ENCODE measurements at regions not wholly inside any gene's neighbourhood (a gene's known extent, or its start where the extent isn't known, plus 50 kb on each side); places are given as distances from the start of the nearest gene placed in this dataset.

DNA sequence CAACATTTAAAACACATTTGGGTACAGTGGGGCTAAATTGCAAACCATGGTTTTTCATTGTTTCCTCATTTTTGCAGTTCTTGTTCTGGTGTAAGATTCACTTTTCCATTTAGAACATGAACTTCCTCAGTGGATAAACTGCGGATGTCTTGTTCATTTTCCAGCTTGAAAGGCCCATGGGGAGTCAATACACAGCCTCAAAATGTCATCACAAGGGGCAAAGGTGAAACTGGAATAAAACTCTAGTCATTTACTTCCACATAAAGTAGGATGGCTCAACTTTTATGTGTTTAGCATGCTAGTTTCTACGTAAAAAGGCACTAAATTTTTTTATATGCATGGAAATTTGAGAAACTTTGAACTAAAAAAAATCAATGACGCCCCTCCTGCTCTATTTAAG lies 718.8 kb downstream of the TLR4 start:
- no peak for DNase-seq
- H3K27me3 ChIP-seq = no peaks in the 10 kb centered on the region
- H3K27ac ChIP-seq = no peak overlapping the region
- intact Hi-C loops (cut with DNase I; ENCODE audit: low total_unique reads) = no loop called here
- no peak overlapping the region for H3K4me3 ChIP-seq
- TF ChIP-seq POLR2A (IDR thresholded peaks at IDR 0.05) = no peak
- TF ChIP-seq, protein P1, sequence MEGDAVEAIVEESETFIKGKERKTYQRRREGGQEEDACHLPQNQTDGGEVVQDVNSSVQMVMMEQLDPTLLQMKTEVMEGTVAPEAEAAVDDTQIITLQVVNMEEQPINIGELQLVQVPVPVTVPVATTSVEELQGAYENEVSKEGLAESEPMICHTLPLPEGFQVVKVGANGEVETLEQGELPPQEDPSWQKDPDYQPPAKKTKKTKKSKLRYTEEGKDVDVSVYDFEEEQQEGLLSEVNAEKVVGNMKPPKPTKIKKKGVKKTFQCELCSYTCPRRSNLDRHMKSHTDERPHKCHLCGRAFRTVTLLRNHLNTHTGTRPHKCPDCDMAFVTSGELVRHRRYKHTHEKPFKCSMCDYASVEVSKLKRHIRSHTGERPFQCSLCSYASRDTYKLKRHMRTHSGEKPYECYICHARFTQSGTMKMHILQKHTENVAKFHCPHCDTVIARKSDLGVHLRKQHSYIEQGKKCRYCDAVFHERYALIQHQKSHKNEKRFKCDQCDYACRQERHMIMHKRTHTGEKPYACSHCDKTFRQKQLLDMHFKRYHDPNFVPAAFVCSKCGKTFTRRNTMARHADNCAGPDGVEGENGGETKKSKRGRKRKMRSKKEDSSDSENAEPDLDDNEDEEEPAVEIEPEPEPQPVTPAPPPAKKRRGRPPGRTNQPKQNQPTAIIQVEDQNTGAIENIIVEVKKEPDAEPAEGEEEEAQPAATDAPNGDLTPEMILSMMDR (IDR thresholded peaks at IDR 0.05) = no peak
- H3K9me3 ChIP-seq = no peaks in the 10 kb centered on the region
- H3K36me3 ChIP-seq = no peaks in the 10 kb centered on the region
- H3K4me1 ChIP-seq = no peaks in the 10 kb centered on the region

DNA sequence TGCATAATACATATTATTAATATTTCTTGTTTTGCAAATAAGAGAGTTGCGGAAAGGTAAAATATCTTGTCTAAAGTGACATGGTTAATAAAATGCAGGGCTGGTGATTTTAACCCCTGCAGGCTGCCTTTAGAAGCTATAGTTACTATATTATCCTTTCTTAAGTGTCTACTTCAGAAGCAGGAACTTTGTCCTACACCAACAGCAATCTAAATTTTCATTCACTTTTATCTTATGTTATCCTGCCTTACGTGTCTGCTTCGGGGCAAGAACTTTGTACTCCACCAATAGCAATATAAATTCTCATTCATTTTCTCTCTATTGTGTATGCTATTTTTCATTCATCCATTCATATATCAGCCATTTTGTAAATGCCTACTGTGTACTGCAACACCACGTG lies 719.5 kb downstream of the TLR4 start:
- no peak overlapping the region for H3K4me3 ChIP-seq
- no peak overlapping the region for H3K27ac ChIP-seq
- H3K9me3 ChIP-seq = no peaks in the 10 kb centered on the region
- H3K4me1 ChIP-seq = no peaks in the 10 kb centered on the region
- no peaks in the 10 kb centered on the region for H3K27me3 ChIP-seq
- TF ChIP-seq, protein P1 (IDR thresholded peaks at IDR 0.05) = no peak
- no peak for TF ChIP-seq POLR2A (IDR thresholded peaks at IDR 0.05)
- no peaks in the 10 kb centered on the region for H3K36me3 ChIP-seq
- no peak for DNase-seq
- intact Hi-C loops (cut with DNase I; ENCODE audit: low total_unique reads) = no loop called here

DNA sequence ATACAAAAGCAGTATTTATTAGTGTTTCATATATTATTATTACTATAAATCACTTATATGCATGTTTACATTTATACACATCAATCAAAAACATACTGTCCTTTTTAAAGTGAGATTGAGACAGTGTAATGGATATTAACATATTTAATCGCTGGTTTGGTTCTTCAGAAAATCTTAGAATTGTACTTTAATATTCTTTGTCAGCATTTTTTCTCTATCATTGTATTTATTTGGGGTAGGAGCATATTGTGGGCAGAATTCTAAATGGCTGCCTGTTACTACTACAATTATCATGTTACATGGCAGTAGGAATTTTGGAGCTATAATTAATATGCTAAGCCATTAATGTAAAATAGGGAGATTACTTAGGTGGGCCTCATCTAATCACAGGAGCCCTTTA lies 722.6 kb downstream of the TLR4 start:
- intact Hi-C loops (cut with DNase I; ENCODE audit: low total_unique reads) = no loop called here

DNA sequence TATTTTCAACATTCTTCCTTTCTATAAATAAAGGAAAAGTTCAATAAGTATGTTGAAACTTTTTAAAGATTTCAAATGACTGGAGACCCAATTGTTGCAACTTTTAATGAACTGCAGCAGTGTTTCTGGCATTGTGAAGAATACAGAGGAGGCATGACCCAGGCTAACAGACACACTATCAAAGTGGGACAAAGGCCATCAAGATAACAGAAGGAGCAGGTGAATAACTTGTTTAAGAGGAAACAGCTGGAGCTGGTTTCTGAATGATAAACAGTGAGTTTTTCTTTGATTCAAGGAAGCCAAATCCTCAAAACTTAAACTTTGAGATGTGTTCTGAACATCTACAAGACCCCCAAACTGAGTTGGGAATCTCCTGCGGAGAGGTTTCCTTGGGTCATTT lies 734.6 kb downstream of the TLR4 start:
- Histone ChIP-seq H3K9me3 (no peaks in the 10 kb centered on the region), H3K4me1 (no peaks in the 10 kb centered on the region), H3K27me3 (no peaks in the 10 kb centered on the region), H3K4me3 (no peak overlapping the region), H3K27ac (no peak overlapping the region), H3K36me3 (no peaks in the 10 kb centered on the region)
- intact Hi-C loops (cut with DNase I; ENCODE audit: low total_unique reads) = no loop called here
- DNase-seq = no peak
- TF ChIP-seq, protein P1 (IDR thresholded peaks at IDR 0.05) = no peak
- TF ChIP-seq POLR2A (IDR thresholded peaks at IDR 0.05) = no peak

More for the DNA sequence above, 722.6 kb downstream of the TLR4 start:
- H3K4me3 ChIP-seq = no peak overlapping the region
- H3K27ac ChIP-seq = no peak overlapping the region
- no peaks in the 10 kb centered on the region for H3K36me3 ChIP-seq
- H3K27me3 ChIP-seq = no peaks in the 10 kb centered on the region
- H3K4me1 ChIP-seq = no peaks in the 10 kb centered on the region
- TF ChIP-seq POLR2A (IDR thresholded peaks at IDR 0.05) = no peak
- TF ChIP-seq, protein P1 (IDR thresholded peaks at IDR 0.05) = no peak
- no peaks in the 10 kb centered on the region for H3K9me3 ChIP-seq
- DNase-seq = no peak

DNA sequence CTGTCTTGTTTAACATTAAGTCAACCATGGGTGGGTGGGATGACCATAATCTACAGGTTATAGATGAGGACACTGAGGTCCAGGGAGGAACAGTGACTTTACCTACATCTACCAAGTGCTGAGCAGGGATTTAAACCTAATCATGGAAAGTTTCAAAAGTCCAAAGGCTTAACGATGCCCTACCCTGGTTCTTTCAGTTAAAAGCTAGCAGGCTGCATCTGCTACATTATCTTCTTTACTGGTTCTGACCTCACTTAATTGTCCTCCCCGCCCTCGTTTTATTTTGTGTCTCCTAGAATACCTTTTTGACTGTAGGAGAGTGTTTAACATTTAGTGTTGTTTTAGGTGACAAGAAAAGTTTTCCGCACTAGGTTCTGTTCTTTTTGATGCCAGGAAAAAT lies 735.2 kb downstream of the TLR4 start:
- no peak for TF ChIP-seq POLR2A (IDR thresholded peaks at IDR 0.05)
- TF ChIP-seq, protein P1 (IDR thresholded peaks at IDR 0.05) = no peak
- Histone ChIP-seq H3K36me3 (no peaks in the 10 kb centered on the region), H3K9me3 (no peaks in the 10 kb centered on the region), H3K27ac (no peak overlapping the region), H3K27me3 (no peaks in the 10 kb centered on the region), H3K4me3 (no peak overlapping the region), H3K4me1 (no peaks in the 10 kb centered on the region)
- intact Hi-C loops (cut with DNase I; ENCODE audit: low total_unique reads) = no loop called here
- no peak for DNase-seq
